SK-N-SH (cell line): ENCODE measurements at regions not wholly inside any gene's neighbourhood (a gene's known extent, or its start where the extent isn't known, plus 50 kb on each side); places are given as distances from the start of the nearest gene placed in this dataset.

Experiments
- CTCF ChIA-PET: fragments of 300-600, 350-600 bp; formaldehyde crosslinking; extraction: SDS; loops from one replicate; lab custom pipeline; 2021; lab: Yijun Ruan, JAX
- POLR2A ChIA-PET: fragments of 350-600 bp; sonication (Branson Sonifier 250); formaldehyde crosslinking; extraction: SDS; loops from one replicate; lab custom pipeline; 2020; ENCODE audit warnings: antibody characterized with exemption, inconsistent platforms; lab: Yijun Ruan, JAX
- DNase-seq: peaks from one replicate; pipeline ENCODE4 v3.0.0; 2012
- H2AFZ ChIP-seq: fragments of 200-600 bp; sonication (generic); 2 replicates; pipeline ENCODE4 v1.8.1; 2016; ENCODE audit warnings: antibody characterized with exemption, mild to moderate bottlenecking, low read depth
- H3F3A ChIP-seq: fragments of 200-600 bp; sonication (generic); replicated peaks from 2 replicates; pipeline ENCODE3; 2016; ENCODE audit warnings: antibody characterized with exemption, mild to moderate bottlenecking; ENCODE audit not compliant: insufficient read depth
- H3K27ac ChIP-seq, 2 experiments: fragments of 200-500 bp in 1 of 2; fragments of 200-600 bp in 1 of 2; sonication (Bioruptor generic) in 1 of 2; sonication (generic), shearing (Covaris generic) in 1 of 2; 2 replicates each; pipeline versions ENCODE4 v1.5.1 to v1.6.1; 2014 to 2016; ENCODE audit warnings: low read depth in 2 of 2, inconsistent platforms in 1 of 2, low read length in 1 of 2, mild to moderate bottlenecking in 1 of 2, mixed read lengths in 1 of 2
- H3K27me3 ChIP-seq: fragments of 200-600 bp; sonication (generic), shearing (Covaris generic); 2 replicates; pipeline ENCODE4 v1.6.1; 2016; ENCODE audit warnings: mixed run types; ENCODE audit not compliant: insufficient read depth
- H3K36me3 ChIP-seq, 2 experiments: fragments of 200-500 bp in 1 of 2; fragments of 200-600 bp in 1 of 2; sonication (Bioruptor generic) in 1 of 2; sonication (generic) in 1 of 2; replicated peaks in 1 of 2; 2 replicates each; pipeline versions ENCODE3 to v1.5.1; 2014 to 2016; ENCODE audit warnings: low read length in 1 of 2, mild to moderate bottlenecking in 1 of 2; ENCODE audit not compliant: insufficient read depth in 2 of 2, control insufficient read depth in 1 of 2
- H3K4me1 ChIP-seq, 2 experiments: fragments of 200-500 bp in 1 of 2; fragments of 200-600 bp in 1 of 2; sonication (Bioruptor generic) in 1 of 2; sonication (generic), shearing (Covaris generic) in 1 of 2; 2 replicates each; pipeline versions ENCODE4 v1.5.1 to v1.6.1; 2014 to 2016; ENCODE audit warnings: low read depth in 1 of 2, low read length in 1 of 2, mixed run types in 1 of 2; ENCODE audit not compliant: insufficient read depth in 2 of 2, control insufficient read depth in 1 of 2
- H3K4me2 ChIP-seq: fragments of 200-600 bp; sonication (generic), shearing (Covaris generic); 2 replicates; pipeline ENCODE4 v1.6.1; 2017; ENCODE audit warnings: mixed run types
- H3K4me3 ChIP-seq, 2 experiments: fragments of 200-500 bp in 1 of 2; fragments of 200-600 bp in 1 of 2; sonication (Bioruptor generic) in 1 of 2; sonication (generic), shearing (Covaris generic) in 1 of 2; 2 replicates each; pipeline versions ENCODE4 v1.5.1 to v1.8.1; 2014 to 2016; ENCODE audit warnings: low read depth in 2 of 2, inconsistent platforms in 1 of 2, low read length in 1 of 2, mild to moderate bottlenecking in 1 of 2, mixed read lengths in 1 of 2, moderate library complexity in 1 of 2
- H3K79me2 ChIP-seq: fragments of 200-600 bp; sonication (generic); 2 replicates; pipeline ENCODE4 v1.8.1; 2017; ENCODE audit warnings: mild to moderate bottlenecking; ENCODE audit not compliant: insufficient read depth
- H3K9ac ChIP-seq: fragments of 200-600 bp; sonication (generic); 2 replicates; pipeline ENCODE4 v1.6.1; 2017; ENCODE audit warnings: mixed run types
- H3K9me2 ChIP-seq: fragments of 200-600 bp; sonication (generic); 2 replicates; pipeline ENCODE4 v1.6.1; 2017; ENCODE audit warnings: mixed run types
- H3K9me3 ChIP-seq: fragments of 200-600 bp; sonication (generic); 2 replicates; pipeline ENCODE4 v1.6.1; 2017; ENCODE audit warnings: mixed run types, mild to moderate bottlenecking, moderate library complexity
- H4K20me1 ChIP-seq: fragments of 200-600 bp; sonication (generic); 2 replicates; pipeline ENCODE4 v1.6.1; 2017; ENCODE audit warnings: mild to moderate bottlenecking, mixed run types; ENCODE audit not compliant: insufficient read depth
- ELF1 ChIP-seq: IDR thresholded peaks from 2 replicates; pipeline ENCODE4 v1.4.0; 2012
- EP300 ChIP-seq, 2 experiments: IDR thresholded peaks; 2 replicates each; pipeline versions ENCODE4 v1.4.0 to v1.6.1; 2012; ENCODE audit warnings: borderline replicate concordance in 1 of 2, low read depth in 1 of 2, low read length in 1 of 2
- FOSL2 ChIP-seq: IDR thresholded peaks from 2 replicates; pipeline ENCODE4 v1.4.0; 2012; ENCODE audit warnings: low read depth, mild to moderate bottlenecking, moderate library complexity, borderline replicate concordance
- FOXJ3 ChIP-seq: sonication (generic); formaldehyde crosslinking; IDR thresholded peaks from 2 replicates; pipeline ENCODE4 v1.5.1; 2020; ENCODE audit warnings: mild to moderate bottlenecking, missing genetic modification reagents
- GABPA ChIP-seq: IDR thresholded peaks from 2 replicates; pipeline ENCODE4 v1.4.0; 2012; ENCODE audit warnings: low read depth, mild to moderate bottlenecking
- GATA2 ChIP-seq: sonication (generic); formaldehyde crosslinking; IDR thresholded peaks from 2 replicates; pipeline ENCODE4 v1.5.0; 2020; ENCODE audit warnings: mild to moderate bottlenecking, missing genetic modification reagents
- PBX3 ChIP-seq: IDR thresholded peaks from 2 replicates; pipeline ENCODE4; 2012
- RAD21 ChIP-seq: IDR thresholded peaks from 2 replicates; pipeline ENCODE4 v1.6.1; 2012; ENCODE audit warnings: mild to moderate bottlenecking, low read length
- RCOR1 ChIP-seq: fragments of 150-350 bp; IDR thresholded peaks from 2 replicates; pipeline ENCODE4 v1.6.1; 2017; ENCODE audit warnings: antibody characterized with exemption, low read length
- RFX5 ChIP-seq: IDR thresholded peaks from 2 replicates; pipeline ENCODE4 v1.6.1; 2012; ENCODE audit warnings: mild to moderate bottlenecking, improper control_type of control experiment, low read length
- SIN3A ChIP-seq: IDR thresholded peaks from 2 replicates; pipeline ENCODE4 v1.6.1; 2012; ENCODE audit warnings: low read depth, mild to moderate bottlenecking, low read length, moderate library complexity, borderline replicate concordance
- SMC3 ChIP-seq: IDR thresholded peaks from 2 replicates; pipeline ENCODE4 v1.6.1; 2012; ENCODE audit warnings: low read depth, low read length, improper control_type of control experiment
- TEAD4 ChIP-seq: IDR thresholded peaks from 2 replicates; pipeline ENCODE4 v1.4.0; 2012; ENCODE audit warnings: mild to moderate bottlenecking, borderline replicate concordance; ENCODE audit not compliant: insufficient read depth
- USF2 ChIP-seq: fragments of 150-350 bp; IDR thresholded peaks from 2 replicates; pipeline ENCODE4 v1.6.1; 2017; ENCODE audit warnings: antibody characterized with exemption, low read length, low read depth, borderline replicate concordance
- ZBTB33 ChIP-seq: IDR thresholded peaks from 2 replicates; pipeline ENCODE4 v1.4.0; 2012; ENCODE audit warnings: low read depth, borderline replicate concordance
- WGBS: methylation state at CpG from one replicate; pipeline ENCODE4 v1.1.6; 2017; ENCODE audit warnings: low lambda C conversion rate; 5-methylcytosine and 5-hydroxymethylcytosine counted together
- TF ChIP-seq, protein P1 (sequence below): fragments of 150-350 bp; IDR thresholded peaks from 2 replicates; pipeline ENCODE4 v1.6.1; 2016; ENCODE audit warnings: mild to moderate bottlenecking, low read depth, low read length
- TF ChIP-seq, protein P2 (sequence below): IDR thresholded peaks from 2 replicates; pipeline ENCODE4 v1.4.0; 2012; ENCODE audit warnings: low read depth, borderline replicate concordance

DNA sequence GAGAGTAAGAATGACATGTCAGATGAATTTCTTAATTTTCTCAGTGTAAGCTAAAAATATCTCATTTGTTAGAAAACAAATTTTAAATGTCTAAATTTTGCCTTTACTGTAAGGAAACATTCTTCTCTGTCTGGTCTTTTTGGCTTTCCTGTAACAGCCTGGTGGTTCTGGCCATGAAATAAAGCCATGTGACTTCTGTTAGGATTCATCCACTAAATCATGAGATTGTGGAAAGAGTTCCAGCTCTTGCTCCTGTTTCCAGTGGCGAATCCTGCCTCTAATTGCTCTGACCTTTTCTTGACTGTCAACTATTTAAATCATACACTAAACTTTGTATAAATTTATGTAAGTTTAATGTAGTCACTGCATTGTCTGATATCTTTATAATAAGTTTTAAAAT lies 398.5 kb upstream of the AKR1E2 start:
- H3K4me2 ChIP-seq = no peak overlapping the region
- peaks cover 0 to 3% of the 10 kb centered on the region in 2 experiments for H3K36me3 ChIP-seq
- no peak for TF ChIP-seq SIN3A
- TF ChIP-seq RAD21 = no peak
- TF ChIP-seq USF2 = no peak
- no peak for TF ChIP-seq GABPA
- TF ChIP-seq ZBTB33 = no peak
- no peak for TF ChIP-seq ELF1
- H3K79me2 ChIP-seq = no peaks in the 10 kb centered on the region
- H3K4me1 ChIP-seq = no peaks in the 10 kb centered on the region
- no peak overlapping the region for H3K9ac ChIP-seq
- no peaks in the 10 kb centered on the region for H3K27me3 ChIP-seq
- no peaks in the 10 kb centered on the region for H3F3A ChIP-seq
- H3K4me3 ChIP-seq = no peak overlapping the region
- no peaks in the 10 kb centered on the region for H3K9me2 ChIP-seq
- H2AFZ ChIP-seq = no peak overlapping the region
- POLR2A ChIA-PET = no interaction called here
- no peaks in the 10 kb centered on the region for H3K9me3 ChIP-seq
- DNase-seq = no peak
- H4K20me1 ChIP-seq = no peaks in the 10 kb centered on the region
- 85% methylated on average over 1 of the region's 1 CpG for WGBS
- CTCF ChIA-PET = interaction anchor here (1.5 kb wide), 1 partner anchor 8 kb away, joined by 5 read pairs; no protein-coding TSS in a partner anchor
- H3K27ac ChIP-seq = no peak overlapping the region

GRCh38 chr10:4426866-4427265 lies 399.1 kb upstream of the AKR1E2 start:
- Histone ChIP-seq H3K9ac (no peak overlapping the region), H3K4me3 (no peak overlapping the region), H3K79me2 (no peaks in the 10 kb centered on the region), H3K4me1 (no peaks in the 10 kb centered on the region), H4K20me1 (no peaks in the 10 kb centered on the region), H2AFZ (no peak overlapping the region), H3K9me2 (no peaks in the 10 kb centered on the region), H3K4me2 (no peak overlapping the region), H3K9me3 (no peaks in the 10 kb centered on the region), H3F3A (no peaks in the 10 kb centered on the region), H3K27me3 (no peaks in the 10 kb centered on the region), H3K36me3 (peaks cover 0 to 3% of the 10 kb centered on the region in 2 experiments), H3K27ac (no peak overlapping the region)
- TF ChIP-seq SMC3 (no peak), FOXJ3 (CRISPR knock-in tag) (no peak), FOSL2 (no peak), EP300 (IDR thresholded peaks at IDR 0.05; ENCODE audit: borderline replicate concordance in 1 of 2, low read depth in 1 of 2, low read length in 1 of 2) (no peak), PBX3 (no peak), TEAD4 (no peak), GATA2 (CRISPR knock-in tag) (no peak), RAD21 (no peak), GABPA (no peak), RCOR1 (no peak), RFX5 (no peak)
- TF ChIP-seq, protein P1, sequence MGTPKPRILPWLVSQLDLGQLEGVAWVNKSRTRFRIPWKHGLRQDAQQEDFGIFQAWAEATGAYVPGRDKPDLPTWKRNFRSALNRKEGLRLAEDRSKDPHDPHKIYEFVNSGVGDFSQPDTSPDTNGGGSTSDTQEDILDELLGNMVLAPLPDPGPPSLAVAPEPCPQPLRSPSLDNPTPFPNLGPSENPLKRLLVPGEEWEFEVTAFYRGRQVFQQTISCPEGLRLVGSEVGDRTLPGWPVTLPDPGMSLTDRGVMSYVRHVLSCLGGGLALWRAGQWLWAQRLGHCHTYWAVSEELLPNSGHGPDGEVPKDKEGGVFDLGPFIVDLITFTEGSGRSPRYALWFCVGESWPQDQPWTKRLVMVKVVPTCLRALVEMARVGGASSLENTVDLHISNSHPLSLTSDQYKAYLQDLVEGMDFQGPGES = no peak
- TF ChIP-seq, protein P2, sequence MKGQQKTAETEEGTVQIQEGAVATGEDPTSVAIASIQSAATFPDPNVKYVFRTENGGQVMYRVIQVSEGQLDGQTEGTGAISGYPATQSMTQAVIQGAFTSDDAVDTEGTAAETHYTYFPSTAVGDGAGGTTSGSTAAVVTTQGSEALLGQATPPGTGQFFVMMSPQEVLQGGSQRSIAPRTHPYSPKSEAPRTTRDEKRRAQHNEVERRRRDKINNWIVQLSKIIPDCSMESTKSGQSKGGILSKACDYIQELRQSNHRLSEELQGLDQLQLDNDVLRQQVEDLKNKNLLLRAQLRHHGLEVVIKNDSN = no peak
- no peak for DNase-seq
- 90% methylated on average over 1 of the region's 1 CpG for WGBS
- ChIA-PET POLR2A (no interaction called here), CTCF (no interaction called here)
